Esophagus (tissue), 2 donors: ENCODE measurements at regions not wholly inside any gene's neighbourhood (a gene's known extent, or its start where the extent isn't known, plus 50 kb on each side); places are given as distances from the start of the nearest gene placed in this dataset.

Experiments
- H3K27ac ChIP-seq, 2 donors: one replicate each; pipeline ENCODE4 v1.5.1; 2013; ENCODE audit warnings: low read depth in 2 of 2, mild to moderate bottlenecking in 2 of 2, inconsistent platforms in 1 of 2, low read length in 1 of 2, moderate library complexity in 1 of 2
- H3K27me3 ChIP-seq, 2 donors: one replicate each; pipeline ENCODE4 v1.6.1; 2013; ENCODE audit warnings: low read length in 2 of 2, control low read depth in 1 of 2, mild to moderate bottlenecking in 1 of 2; ENCODE audit not compliant: insufficient read depth in 2 of 2, control insufficient read depth in 1 of 2
- H3K36me3 ChIP-seq, 2 donors: one replicate each; pipeline ENCODE4 v1.6.1; 2013; ENCODE audit warnings: low read length in 1 of 2; ENCODE audit not compliant: control insufficient read depth in 2 of 2, insufficient read depth in 2 of 2
- H3K4me1 ChIP-seq, 2 donors: one replicate each; pipeline ENCODE4 v1.6.1; 2013; ENCODE audit warnings: low read length in 1 of 2; ENCODE audit not compliant: control insufficient read depth in 2 of 2, insufficient read depth in 2 of 2
- H3K4me3 ChIP-seq, 2 donors: one replicate each; pipeline ENCODE4 v1.5.1; 2013; ENCODE audit warnings: low read length in 2 of 2, mild to moderate bottlenecking in 2 of 2, low read depth in 1 of 2, moderate library complexity in 1 of 2
- H3K9me3 ChIP-seq, 2 donors: one replicate each; pipeline ENCODE4 v1.6.1; 2013; ENCODE audit warnings: mild to moderate bottlenecking in 2 of 2, low read depth in 1 of 2, low read length in 1 of 2, moderate library complexity in 1 of 2; ENCODE audit not compliant: control insufficient read depth in 2 of 2, insufficient read depth in 1 of 2
- WGBS, 2 donors: extraction: QIAGEN DNeasy Blood & Tissue Kit; methylation state at CpG; one replicate each; pipeline ENCODE4 v1.1.7; 2013; 5-methylcytosine and 5-hydroxymethylcytosine counted together
- donor health status: healthy with polysubstance abuse.
- donor health status: Bipolar disorder and iron deficiency.

DNA sequence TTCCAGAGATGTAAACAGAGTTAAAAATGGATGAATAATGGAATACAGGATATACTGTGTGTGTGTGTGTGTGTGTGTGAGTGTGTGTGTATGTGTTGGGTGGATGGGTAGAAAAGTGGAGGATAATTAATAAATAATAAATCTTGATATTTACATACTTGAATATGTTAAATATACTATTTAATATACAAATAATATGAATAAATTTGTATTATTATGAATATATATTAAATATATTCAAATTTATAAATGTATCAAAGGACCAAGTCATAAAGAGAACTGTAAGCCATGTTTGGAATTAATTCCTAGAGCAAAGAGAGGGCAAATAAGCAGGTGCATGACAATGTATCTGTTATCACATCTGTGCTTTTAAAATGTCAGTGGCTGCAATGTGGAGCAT is 225.3 kb downstream of the ALG10B start:
- Histone ChIP-seq H3K36me3 (no peaks in the 10 kb centered on the region), H3K27ac (no peak overlapping the region), H3K9me3 (no peaks in the 10 kb centered on the region), H3K4me3 (no peak overlapping the region), H3K27me3 (no peaks in the 10 kb centered on the region), H3K4me1 (no peaks in the 10 kb centered on the region)

GRCh38 chr12:38543151-38543550 is 226.6 kb downstream of the ALG10B start:
- no peaks in the 10 kb centered on the region for H3K36me3 ChIP-seq
- no peaks in the 10 kb centered on the region for H3K4me1 ChIP-seq
- no peak overlapping the region for H3K27ac ChIP-seq
- H3K9me3 ChIP-seq = no peaks in the 10 kb centered on the region
- no peaks in the 10 kb centered on the region for H3K27me3 ChIP-seq
- H3K4me3 ChIP-seq = no peak overlapping the region
- WGBS, 2 donors = 41 to 48% methylated on average over 1 of the region's 1 CpG

GRCh38 chr12:38544330-38545066 is 227.9 kb downstream of the ALG10B start:
- 52 to 53% methylated on average over 5 of the region's 5 CpGs for WGBS, 2 donors
- Histone ChIP-seq H3K4me3 (no peak overlapping the region), H3K36me3 (no peaks in the 10 kb centered on the region), H3K4me1 (no peaks in the 10 kb centered on the region), H3K27me3 (no peaks in the 10 kb centered on the region), H3K27ac (no peak overlapping the region), H3K9me3 (no peaks in the 10 kb centered on the region)

- Histone ChIP-seq H3K36me3 (no peaks in the 10 kb centered on the region), H3K4me3 (no peak overlapping the region), H3K4me1 (no peaks in the 10 kb centered on the region), H3K27me3 (no peaks in the 10 kb centered on the region), H3K9me3 (no peaks in the 10 kb centered on the region), H3K27ac (no peak overlapping the region)
- WGBS, 2 donors = 76 to 83% methylated on average over 1 of the region's 1 CpG
Measured at GRCh38 chr12:38547586-38547985, 231.0 kb downstream of the ALG10B start.

- 52% methylated on average over 5 of the region's 5 CpGs for WGBS, 2 donors
- no peaks in the 10 kb centered on the region for H3K9me3 ChIP-seq
Measured at GRCh38 chr12:38555620-38556591, 239.3 kb downstream of the ALG10B start.

GRCh38 chr12:38556647-38557046 is 240.1 kb downstream of the ALG10B start:
- 37 to 50% methylated on average over 2 of the region's 2 CpGs for WGBS, 2 donors
- no peaks in the 10 kb centered on the region for H3K36me3 ChIP-seq

More at GRCh38 chr12:38555620-38556591, 239.3 kb downstream of the ALG10B start:
- H3K4me1 ChIP-seq = no peaks in the 10 kb centered on the region
- no peaks in the 10 kb centered on the region for H3K36me3 ChIP-seq
- H3K27ac ChIP-seq = no peak overlapping the region
- no peaks in the 10 kb centered on the region for H3K27me3 ChIP-seq
- no peak overlapping the region for H3K4me3 ChIP-seq

GRCh38 chr12:38585086-38585485 is 268.5 kb downstream of the ALG10B start:
- Histone ChIP-seq H3K27ac (no peak overlapping the region), H3K36me3 (no peaks in the 10 kb centered on the region), H3K4me3 (no peak overlapping the region), H3K9me3 (no peaks in the 10 kb centered on the region), H3K4me1 (no peaks in the 10 kb centered on the region), H3K27me3 (no peaks in the 10 kb centered on the region)
- WGBS, 2 donors = 59 to 60% methylated on average over 2 of the region's 2 CpGs

More at GRCh38 chr12:38556647-38557046, 240.1 kb downstream of the ALG10B start:
- H3K9me3 ChIP-seq = no peaks in the 10 kb centered on the region
- H3K27me3 ChIP-seq = no peaks in the 10 kb centered on the region
- H3K27ac ChIP-seq = no peak overlapping the region
- H3K4me3 ChIP-seq = no peak overlapping the region
- no peaks in the 10 kb centered on the region for H3K4me1 ChIP-seq

- Histone ChIP-seq H3K27me3 (no peaks in the 10 kb centered on the region), H3K36me3 (no peaks in the 10 kb centered on the region), H3K4me3 (no peak overlapping the region), H3K4me1 (no peaks in the 10 kb centered on the region), H3K27ac (no peak overlapping the region), H3K9me3 (no peaks in the 10 kb centered on the region)
Measured at GRCh38 chr12:38586789-38587188, 270.2 kb downstream of the ALG10B start.

- Histone ChIP-seq H3K27me3 (no peaks in the 10 kb centered on the region), H3K4me3 (no peak overlapping the region), H3K9me3 (no peaks in the 10 kb centered on the region), H3K27ac (no peak overlapping the region), H3K36me3 (no peaks in the 10 kb centered on the region), H3K4me1 (no peaks in the 10 kb centered on the region)
- 56 to 66% methylated on average over 1 of the region's 1 CpG for WGBS, 2 donors
Measured at GRCh38 chr12:38587594-38587993, 271.0 kb downstream of the ALG10B start.
